SKM-1 (cell line): ENCODE measurements at regions not wholly inside any gene's neighbourhood (a gene's known extent, or its start where the extent isn't known, plus 50 kb on each side); places are given as distances from the start of the nearest gene placed in this dataset.
"Not testable (repeated sequence)": the region's sequence is repeated elsewhere in the genome, so short reads cannot be mapped to it uniquely, and the experiment has no call there.

Experiments
- DNase-seq: peaks from one replicate; lab custom pipeline; 2025; ENCODE audit not compliant: unreplicated experiment; lab: John Stamatoyannopoulos, UW

- DNase-seq = no peak
Measured at GRCh38 chr1:30027247-30027646, 696.1 kb downstream of the MATN1 start.

- no peak for DNase-seq
Measured at GRCh38 chr1:30024411-30025195, 698.8 kb downstream of the MATN1 start.

GRCh38 chr1:30023339-30024022, 699.9 kb downstream of the MATN1 start:
- DNase-seq = no peak

GRCh38 chr1:30014031-30014430, 709.4 kb downstream of the MATN1 start:
- no peak for DNase-seq

- DNase-seq = no peak
Measured at GRCh38 chr1:30012455-30013440, 710.6 kb downstream of the MATN1 start.

GRCh38 chr1:30011970-30012369, 711.4 kb downstream of the MATN1 start:
- DNase-seq = no peak

GRCh38 chr1:30010506-30011106, 712.8 kb downstream of the MATN1 start:
- no peak for DNase-seq

GRCh38 chr1:30009720-30010119, 713.7 kb downstream of the MATN1 start:
- no peak for DNase-seq

GRCh38 chr1:30008998-30009657, 714.3 kb downstream of the MATN1 start:
- DNase-seq = no peak

GRCh38 chr1:30008372-30008997, 714.9 kb downstream of the MATN1 start:
- DNase-seq = no peak

GRCh38 chr1:30005972-30006619, 717.3 kb downstream of the MATN1 start:
- DNase-seq = no peak

GRCh38 chr1:30001732-30002039, 721.7 kb downstream of the MATN1 start:
- DNase-seq = no peak

- DNase-seq = no peak
Measured at GRCh38 chr1:30001011-30001731, 722.2 kb downstream of the MATN1 start.

GRCh38 chr1:30000266-30000665, 723.1 kb downstream of the MATN1 start:
- no peak for DNase-seq

- DNase-seq = no peak
Measured at GRCh38 chr1:29999595-29999994, 723.8 kb downstream of the MATN1 start.

GRCh38 chr1:29998686-29999085, 724.7 kb downstream of the MATN1 start:
- no peak for DNase-seq

- DNase-seq = not testable (repeated sequence)
Measured at GRCh38 chr1:29997818-29998217, 725.6 kb downstream of the MATN1 start.

- no peak for DNase-seq
Measured at GRCh38 chr1:29993950-29994349, 729.4 kb downstream of the MATN1 start.

- no peak for DNase-seq
Measured at GRCh38 chr1:29991815-29992214, 731.6 kb downstream of the MATN1 start.
